Naive thymus-derived CD4-positive, alpha-beta T cell (primary cell): ENCODE measurements at regions not wholly inside any gene's neighbourhood (a gene's known extent, or its start where the extent isn't known, plus 50 kb on each side); places are given as distances from the start of the nearest gene placed in this dataset.
"Not testable (repeated sequence)": the region's sequence is repeated elsewhere in the genome, so short reads cannot be mapped to it uniquely, and the experiment has no call there.

Experiments
- ATAC-seq: fragments of 150-1000 bp; cut with Tn5 transposase; 2 replicates; pipeline ENCODE4 v1.10.0; 2021; ENCODE audit warnings: mild to moderate bottlenecking, moderate library complexity
- CTCF ChIA-PET: fragments of 350-600 bp; sonication (Branson Sonifier 250); formaldehyde crosslinking; loops from one replicate; lab custom pipeline; 2021; ENCODE audit warnings: antibody characterized with exemption; lab: Charles Lee
- POLR2A ChIA-PET: fragments of 350-600 bp; sonication (Branson Sonifier 250); formaldehyde crosslinking; loops from one replicate; lab custom pipeline; 2021; ENCODE audit warnings: antibody characterized with exemption, inconsistent platforms; lab: Charles Lee
- DNase-seq, 9 donors: peaks; one replicate each; pipeline versions ENCODE4 v3.0.0 to v3.0.0-alpha.2; 2020 to 2022; ENCODE audit warnings: mixed read lengths in 1 of 9
- H3K27ac ChIP-seq: one replicate; pipeline ENCODE4 v1.7.0; 2013; ENCODE audit warnings: mild to moderate bottlenecking, low read depth, low read length, moderate library complexity
- H3K27me3 ChIP-seq, 2 donors: one replicate each; pipeline ENCODE4 v1.7.0; 2013; ENCODE audit warnings: low read length in 2 of 2, mild to moderate bottlenecking in 2 of 2, moderate library complexity in 2 of 2; ENCODE audit not compliant: control insufficient read depth in 2 of 2, insufficient read depth in 2 of 2
- H3K36me3 ChIP-seq, 3 experiments: 1 replicate in 2 of 3; 2 replicates in 1 of 3; pipeline ENCODE4 v1.7.0; 2013; ENCODE audit warnings: low read length in 3 of 3, mild to moderate bottlenecking in 3 of 3, moderate library complexity in 1 of 3; ENCODE audit not compliant: insufficient read depth in 3 of 3, control insufficient read depth in 2 of 3
- H3K4me1 ChIP-seq, 2 donors: one replicate each; pipeline ENCODE4 v1.7.0; 2013; ENCODE audit warnings: low read length in 2 of 2, mild to moderate bottlenecking in 2 of 2, moderate library complexity in 1 of 2; ENCODE audit not compliant: control insufficient read depth in 2 of 2, insufficient read depth in 2 of 2
- H3K4me3 ChIP-seq: 2 replicates; pipeline ENCODE4 v1.7.0; 2013; ENCODE audit warnings: mild to moderate bottlenecking, low read length
- H3K9me3 ChIP-seq, 3 experiments: 1 replicate in 2 of 3; 2 replicates in 1 of 3; pipeline ENCODE4 v1.7.0; 2013; ENCODE audit warnings: low read length in 3 of 3; ENCODE audit not compliant: control insufficient read depth in 2 of 3
- H3K27ac Mint-ChIP-seq, 9 donors: one replicate each; pipeline ENCODE4 v1.8.0; 2020 to 2022; ENCODE audit warnings: mixed read lengths in 9 of 9, mild to moderate bottlenecking in 8 of 9, moderate library complexity in 5 of 9, inconsistent platforms in 2 of 9
- H3K27me3 Mint-ChIP-seq, 5 donors: one replicate each; pipeline ENCODE4 v1.8.0; 2021 to 2022; ENCODE audit warnings: mixed read lengths in 5 of 5, mild to moderate bottlenecking in 1 of 5
- H3K36me3 Mint-ChIP-seq, 5 donors: one replicate each; pipeline ENCODE4 v1.8.0; 2020 to 2022; ENCODE audit warnings: mixed read lengths in 5 of 5, mild to moderate bottlenecking in 3 of 5, inconsistent platforms in 1 of 5
- H3K4me1 Mint-ChIP-seq, 7 donors: one replicate each; pipeline ENCODE4 v1.8.0; 2020 to 2022; ENCODE audit warnings: mixed read lengths in 7 of 7, mild to moderate bottlenecking in 3 of 7, inconsistent platforms in 1 of 7
- H3K4me3 Mint-ChIP-seq, 10 donors: one replicate each; pipeline ENCODE4 v1.8.0; 2020 to 2022; ENCODE audit warnings: mild to moderate bottlenecking in 10 of 10, mixed read lengths in 10 of 10, moderate library complexity in 6 of 10, inconsistent platforms in 2 of 10
- H3K9me3 Mint-ChIP-seq, 11 donors: one replicate each; pipeline ENCODE4 v1.8.0; 2020 to 2022; ENCODE audit warnings: mixed read lengths in 11 of 11, mild to moderate bottlenecking in 4 of 11, inconsistent platforms in 1 of 11, moderate library complexity in 1 of 11
- intact Hi-C, 2 donors: fragments of 100-400 bp; cut with micrococcal nuclease; formaldehyde crosslinking; loops; one replicate each; pipeline ENCODE4 v1.15.1; 2023

DNA sequence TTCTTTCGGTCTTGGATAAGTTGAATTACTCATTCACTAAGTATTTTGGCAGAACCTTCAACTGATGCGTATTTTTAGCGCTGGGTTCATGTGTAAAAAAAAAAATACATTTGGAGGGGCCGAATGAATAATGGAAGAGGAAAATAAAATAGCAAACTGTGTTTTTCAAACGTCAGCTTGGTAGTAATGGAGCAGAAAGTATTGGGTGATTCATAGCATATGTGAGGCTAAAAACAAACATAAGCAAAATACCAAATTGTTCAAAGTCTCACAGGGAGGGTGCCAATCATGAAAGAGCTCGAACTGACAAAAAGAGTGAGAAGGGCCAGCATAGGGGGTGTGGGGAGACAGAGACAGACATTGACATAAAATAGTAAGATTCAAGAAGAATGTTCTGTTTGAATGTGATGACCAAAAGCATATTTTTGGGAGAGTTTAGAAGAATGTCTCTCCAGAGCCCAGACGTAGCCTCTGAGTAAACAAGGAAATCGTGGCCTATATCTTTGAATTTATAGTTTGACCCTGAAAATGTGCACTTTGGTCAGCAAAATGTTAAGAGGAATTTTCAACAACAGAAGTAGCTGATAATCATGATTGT, 174.9 kb upstream of the HMHB1 start:
- no peak overlapping the region for H3K4me3 ChIP-seq
- ChIA-PET POLR2A (no interaction called here), CTCF (no interaction called here)
- Mint-ChIP-seq H3K9me3 (peaks cover 0 to 2% (median 0%) of the 10 kb centered on the region in 11 donors), H3K4me3 (no peak overlapping the region), H3K27me3 (peaks cover 0 to 3% (median 0%) of the 10 kb centered on the region in 5 donors), H3K27ac (no peak overlapping the region), H3K36me3 (no peaks in the 10 kb centered on the region), H3K4me1 (peaks cover 0 to 1% (median 0%) of the 10 kb centered on the region in 7 donors)
- no peak overlapping the region for H3K27ac ChIP-seq
- intact Hi-C loops, result no loop called here
- no peaks in the 10 kb centered on the region for H3K9me3 ChIP-seq
- H3K27me3 ChIP-seq, result no peaks in the 10 kb centered on the region
- DNase-seq (no peak), ATAC-seq (no peak)
- no peaks in the 10 kb centered on the region for H3K36me3 ChIP-seq
- H3K4me1 ChIP-seq, result no peaks in the 10 kb centered on the region

DNA sequence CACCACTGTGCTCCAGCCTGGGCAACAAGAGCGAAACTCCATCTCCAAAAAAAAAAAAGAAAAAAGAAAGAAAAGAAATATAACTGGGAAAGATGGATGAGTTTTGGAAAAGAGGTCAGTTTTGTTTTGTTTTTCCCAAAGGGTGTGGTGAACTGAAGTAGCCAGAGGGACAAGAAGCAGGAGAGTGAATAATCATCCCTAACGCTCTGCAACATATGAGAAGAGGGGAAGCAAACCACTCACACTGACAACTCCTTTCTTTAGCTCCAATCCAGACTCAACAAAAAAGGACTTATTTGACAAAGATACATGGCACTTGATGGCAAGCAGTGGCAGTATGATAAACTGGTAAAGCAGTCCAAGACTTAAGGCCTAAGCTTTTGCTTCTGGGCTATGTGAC, 176.1 kb upstream of the HMHB1 start:
- Histone ChIP-seq H3K4me3 (no peak overlapping the region), H3K27me3 (no peaks in the 10 kb centered on the region), H3K36me3 (no peaks in the 10 kb centered on the region), H3K4me1 (no peaks in the 10 kb centered on the region), H3K9me3 (no peaks in the 10 kb centered on the region), H3K27ac (no peak overlapping the region)
- Mint-ChIP-seq H3K27ac (no peak overlapping the region), H3K36me3 (no peaks in the 10 kb centered on the region), H3K27me3 (peaks cover 0 to 3% (median 0%) of the 10 kb centered on the region in 5 donors), H3K4me3 (no peak overlapping the region), H3K9me3 (peaks cover 0 to 2% (median 0%) of the 10 kb centered on the region in 11 donors), H3K4me1 (peaks cover 0 to 1% (median 0%) of the 10 kb centered on the region in 7 donors)
- CTCF ChIA-PET, result no interaction called here
- ATAC-seq (no peak), DNase-seq (no peak)
- POLR2A ChIA-PET, result no interaction called here
- intact Hi-C loops, result no loop called here

- H3K27ac ChIP-seq, result no peak overlapping the region
- H3K9me3 Mint-ChIP-seq, result peaks cover 0 to 1% (median 0%) of the 10 kb centered on the region in 11 donors
- no peak overlapping the region for H3K4me3 ChIP-seq
- CTCF ChIA-PET, result no interaction called here
- no peaks in the 10 kb centered on the region for H3K36me3 Mint-ChIP-seq
- no peak overlapping the region for H3K4me3 Mint-ChIP-seq
- H3K36me3 ChIP-seq, result no peaks in the 10 kb centered on the region
- peaks cover 0 to 3% (median 0%) of the 10 kb centered on the region in 5 donors for H3K27me3 Mint-ChIP-seq
- no peaks in the 10 kb centered on the region for H3K9me3 ChIP-seq
- DNase-seq, result no peak
- H3K27me3 ChIP-seq, result no peaks in the 10 kb centered on the region
- intact Hi-C loops, result no loop called here
- H3K4me1 Mint-ChIP-seq, result peaks cover 0 to 1% (median 0%) of the 10 kb centered on the region in 7 donors
- POLR2A ChIA-PET, result no interaction called here
- ATAC-seq, result no peak
- no peaks in the 10 kb centered on the region for H3K4me1 ChIP-seq
- no peak overlapping the region for H3K27ac Mint-ChIP-seq
These were observed 176.7 kb upstream of the HMHB1 start for GRCh38 chr5:143635146-143635752.

DNA sequence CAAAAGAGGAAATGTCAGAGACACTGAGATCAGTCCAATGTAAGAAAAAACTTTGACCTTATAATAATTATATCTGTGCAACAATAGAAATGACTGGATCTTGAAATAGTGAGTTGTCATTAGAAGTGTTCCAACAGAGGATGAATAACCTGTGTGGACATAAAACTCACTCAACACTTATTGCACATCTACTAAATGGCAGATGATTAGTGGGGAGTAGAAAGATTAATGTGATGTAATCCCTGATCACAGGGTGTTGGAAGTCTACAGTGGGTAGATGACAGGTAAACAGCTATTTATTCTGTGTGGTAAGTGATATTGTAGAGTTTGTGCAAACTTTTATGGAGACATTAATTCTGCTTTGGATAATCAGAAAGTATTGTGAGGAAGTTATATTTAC, 177.3 kb upstream of the HMHB1 start:
- H3K27ac Mint-ChIP-seq, result no peak overlapping the region
- H3K27me3 ChIP-seq, result no peaks in the 10 kb centered on the region
- no peak overlapping the region for H3K4me3 ChIP-seq
- no peaks in the 10 kb centered on the region for H3K9me3 ChIP-seq
- no peaks in the 10 kb centered on the region for H3K4me1 ChIP-seq
- intact Hi-C loops, result no loop called here
- DNase-seq, result no peak
- H3K4me1 Mint-ChIP-seq, result peaks cover 0 to 4% (median 0%) of the 10 kb centered on the region in 7 donors
- H3K27ac ChIP-seq, result no peak overlapping the region
- H3K27me3 Mint-ChIP-seq, result peaks cover 0 to 3% (median 0%) of the 10 kb centered on the region in 5 donors
- POLR2A ChIA-PET, result no interaction called here
- ATAC-seq, result no peak
- CTCF ChIA-PET, result no interaction called here
- H3K36me3 ChIP-seq, result no peaks in the 10 kb centered on the region
- H3K36me3 Mint-ChIP-seq, result no peaks in the 10 kb centered on the region
- H3K4me3 Mint-ChIP-seq, result no peak overlapping the region
- H3K9me3 Mint-ChIP-seq, result no peaks in the 10 kb centered on the region

DNA sequence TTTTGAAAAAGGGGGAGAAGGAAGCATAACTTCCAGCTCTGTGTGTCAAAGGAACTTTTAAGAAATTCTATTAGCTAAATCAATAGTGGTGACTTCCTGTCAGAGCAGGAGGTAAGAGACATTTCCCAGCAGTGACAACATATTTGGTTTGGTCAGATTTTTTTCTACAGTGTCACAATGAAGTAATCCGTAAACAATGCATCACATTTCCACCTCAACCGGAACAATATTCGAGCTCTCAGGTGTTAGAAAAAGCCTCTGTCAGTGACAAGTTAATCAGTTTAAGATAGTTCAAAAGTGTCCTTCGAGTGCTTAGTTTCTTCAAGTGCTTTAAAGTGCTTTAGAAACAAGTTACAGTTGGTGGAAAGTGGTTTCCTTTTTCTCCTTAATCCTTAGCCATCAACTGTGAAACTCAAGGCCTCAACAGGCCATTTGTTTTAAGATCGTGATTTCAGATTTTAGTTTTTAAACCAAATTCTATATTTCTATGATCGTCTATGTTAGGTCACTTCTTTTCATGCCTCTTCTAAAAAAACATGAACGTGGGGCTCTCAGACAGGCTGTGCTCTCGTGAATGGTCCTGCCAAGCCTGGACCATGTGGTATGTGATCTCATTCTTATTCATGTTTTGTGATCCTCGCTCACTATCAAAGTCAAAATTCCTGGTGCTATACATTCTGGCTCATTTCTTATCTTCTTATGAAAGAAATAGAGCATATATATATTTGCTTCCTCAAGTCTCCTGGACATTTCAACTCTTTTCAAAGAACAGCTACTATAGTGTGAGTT, 181.9 kb upstream of the HMHB1 start:
- Mint-ChIP-seq H3K9me3 (peaks cover 0 to 6% (median 0%) of the 10 kb centered on the region in 11 donors), H3K27me3 (peaks cover 0 to 3% (median 0%) of the 10 kb centered on the region in 5 donors), H3K4me1 (peaks cover 0 to 6% (median 0%) of the 10 kb centered on the region in 7 donors), H3K36me3 (peaks cover 0 to 4% (median 0%) of the 10 kb centered on the region in 5 donors), H3K27ac (no peak overlapping the region), H3K4me3 (no peak overlapping the region)
- no peak overlapping the region for H3K4me3 ChIP-seq
- POLR2A ChIA-PET, result no interaction called here
- no peak overlapping the region for H3K27ac ChIP-seq
- CTCF ChIA-PET, result no interaction called here
- no peak for DNase-seq
- no peak for ATAC-seq
- H3K36me3 ChIP-seq, result no peaks in the 10 kb centered on the region
- no peaks in the 10 kb centered on the region for H3K9me3 ChIP-seq
- intact Hi-C loops, result no loop called here
- no peaks in the 10 kb centered on the region for H3K4me1 ChIP-seq
- no peaks in the 10 kb centered on the region for H3K27me3 ChIP-seq

DNA sequence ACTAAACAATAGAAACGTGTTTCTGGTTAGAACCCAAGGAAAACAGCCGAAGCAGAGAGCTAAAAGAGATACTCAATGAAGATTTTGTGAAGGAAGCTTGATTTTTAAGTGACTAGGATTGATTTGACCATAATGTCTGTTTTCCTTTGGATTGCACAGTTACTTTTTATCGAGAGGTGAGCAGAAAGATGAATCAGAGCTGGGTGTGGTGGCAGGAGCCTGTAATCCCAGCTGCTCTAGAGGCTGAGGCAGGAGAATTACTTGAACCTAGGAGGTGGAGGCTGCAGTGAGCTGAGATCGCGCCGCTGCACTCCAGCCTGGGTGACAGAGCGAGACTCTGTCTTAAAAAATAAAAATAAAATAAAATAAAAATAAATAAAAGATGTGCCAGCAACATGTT, 186.9 kb upstream of the HMHB1 start:
- CTCF ChIA-PET, intact Hi-C loops, H3K4me3 Mint-ChIP-seq, H3K4me1 ChIP-seq, H3K4me3 ChIP-seq, H3K36me3 ChIP-seq, H3K9me3 Mint-ChIP-seq, H3K9me3 ChIP-seq, H3K27me3 Mint-ChIP-seq, H3K36me3 Mint-ChIP-seq, POLR2A ChIA-PET, ATAC-seq, H3K27ac ChIP-seq, H3K4me1 Mint-ChIP-seq, H3K27me3 ChIP-seq, DNase-seq: not testable (repeated sequence)
- H3K27ac Mint-ChIP-seq, result peak overlapping the region in 1 of 9 donors; percentile 28
